Stimulated activated CD4-positive, alpha-beta T cell treated with anti-CD3 and anti-CD28 coated beads, Interleukin-12 subunit alpha, Interleukin-12 subunit beta, amount 100 ng/mL, for 48 hours (primary cell): ENCODE measurements at regions not wholly inside any gene's neighbourhood (a gene's known extent, or its start where the extent isn't known, plus 50 kb on each side); places are given as distances from the start of the nearest gene placed in this dataset.
"Not testable (repeated sequence)": the region's sequence is repeated elsewhere in the genome, so short reads cannot be mapped to it uniquely, and the experiment has no call there.

ENCODE experiments used
- DNase-seq, 3 donors: peaks; one replicate each; pipeline ENCODE4 v3.0.0-alpha.2; 2020; ENCODE audit warnings: low read depth in 2 of 3, low spot score in 1 of 3

DNA sequence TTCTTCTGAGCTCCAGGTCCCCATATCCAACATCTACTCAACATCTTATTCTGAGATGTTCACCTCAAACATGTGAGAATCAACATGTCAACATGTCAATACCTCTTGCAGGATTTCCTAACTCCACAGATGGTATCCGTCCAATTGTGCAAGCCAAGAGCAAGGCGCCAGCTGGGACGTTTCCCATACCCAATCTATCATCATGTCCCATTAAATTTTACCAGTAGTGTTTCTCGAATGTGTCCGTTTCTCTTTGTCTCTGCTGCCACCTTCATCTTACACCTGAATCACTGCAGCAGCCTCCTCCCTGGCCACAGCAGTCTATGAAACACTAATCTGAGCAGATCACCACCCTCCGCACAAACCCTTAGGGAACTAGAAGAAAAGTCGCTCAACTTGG, 78.0 kb upstream of the RPS6KA2 start:
- no peak for DNase-seq

DNA sequence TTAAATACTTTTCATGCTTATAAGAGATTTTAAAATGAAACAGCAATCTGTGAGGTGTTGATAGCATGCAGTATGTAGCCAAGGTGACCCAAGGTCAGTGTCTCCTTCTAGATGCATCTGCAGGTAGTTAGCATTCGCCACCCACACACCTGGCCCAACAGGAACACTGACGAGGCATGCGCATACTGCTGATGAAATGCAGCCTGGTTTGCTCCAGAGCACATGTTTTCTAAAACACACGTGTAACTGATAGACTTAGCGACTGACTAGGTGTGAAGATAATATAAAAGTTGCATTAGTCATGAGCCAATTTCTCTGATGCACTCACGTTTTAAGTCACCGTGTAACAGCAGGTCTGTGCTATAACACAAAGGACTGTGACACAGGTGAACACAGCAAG, 77.1 kb upstream of the RPS6KA2 start:
- DNase-seq, result no peak

- DNase-seq, result no peak
These were observed 76.2 kb upstream of the RPS6KA2 start for GRCh38 chr6:166703149-166703710.

DNA sequence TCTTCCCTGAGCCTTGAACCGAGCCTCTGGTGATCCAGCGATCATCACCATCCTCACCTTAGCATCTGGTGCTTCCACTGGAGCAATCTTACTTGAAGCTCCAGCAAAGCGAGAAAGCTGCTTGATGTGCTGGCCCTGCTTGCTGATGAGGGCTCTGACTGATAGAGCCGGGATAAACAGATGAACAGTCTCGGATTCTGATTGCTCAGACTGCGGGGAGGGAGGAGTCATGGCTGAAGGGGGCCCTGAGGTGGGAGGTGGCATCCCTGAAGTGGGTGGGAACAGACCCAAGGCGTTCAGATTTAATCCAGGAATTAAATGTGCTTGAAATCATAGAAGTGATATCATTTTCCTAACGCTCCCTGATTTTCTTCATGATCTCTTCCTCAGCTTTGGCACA, 74.4 kb upstream of the RPS6KA2 start:
- DNase-seq, result not testable (repeated sequence)

DNA sequence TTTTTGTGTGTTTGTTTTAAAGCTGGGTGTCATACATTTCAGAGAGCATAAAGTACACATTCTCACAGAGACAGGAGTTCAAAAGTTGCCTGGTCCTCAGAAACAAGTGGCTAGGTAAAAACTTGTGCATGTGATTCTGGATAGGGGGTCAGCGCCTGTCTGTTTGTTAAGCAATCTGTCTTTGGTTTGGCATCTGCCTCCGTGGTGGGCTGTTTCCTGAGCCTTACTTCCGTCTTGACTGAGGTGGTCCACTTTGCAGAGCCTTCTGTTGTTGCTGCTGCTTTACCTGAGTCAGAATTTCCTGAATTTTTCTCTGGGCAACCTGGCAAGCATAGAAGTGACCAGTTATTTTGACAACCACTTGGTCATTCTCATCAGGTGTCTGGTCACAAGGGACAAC, 73.8 kb upstream of the RPS6KA2 start:
- DNase-seq, result not testable (repeated sequence)

DNA sequence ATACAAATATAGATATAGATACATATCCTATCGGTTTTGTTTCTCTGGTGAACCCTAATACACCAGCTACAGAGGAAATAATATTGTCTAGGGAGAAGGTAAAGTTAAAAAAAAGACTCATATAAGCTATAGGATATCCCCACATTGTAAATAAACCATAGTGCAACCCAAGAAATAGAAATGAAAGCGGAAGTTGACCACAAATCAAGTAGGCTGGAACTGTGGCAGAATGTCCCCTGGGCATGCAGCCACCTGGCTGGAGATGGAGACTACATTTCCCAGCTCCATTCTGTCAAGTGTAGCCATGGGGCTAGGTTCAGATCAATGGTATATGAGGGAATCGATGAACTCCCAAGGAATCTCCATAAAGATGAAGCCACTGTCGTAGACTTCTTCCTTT, 70.1 kb upstream of the RPS6KA2 start:
- no peak for DNase-seq

DNA sequence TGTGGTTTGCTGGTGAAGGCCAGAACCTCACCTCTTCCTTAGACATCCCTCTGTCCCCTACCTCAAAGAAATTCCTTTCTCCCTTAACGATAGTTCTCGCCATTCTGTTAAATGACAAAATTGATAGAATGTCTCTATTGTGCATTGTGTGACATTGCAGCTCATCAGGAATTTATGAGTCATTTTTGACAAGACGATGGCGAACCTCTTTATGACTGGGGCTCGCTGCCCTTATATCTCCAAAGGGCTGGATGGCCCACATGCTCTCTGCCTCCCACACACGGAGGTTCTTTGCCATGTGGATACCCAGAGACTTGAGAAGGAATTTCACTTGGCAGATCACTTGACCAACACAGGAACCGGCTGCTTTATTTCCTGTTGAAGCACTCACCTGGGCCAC, 66.8 kb upstream of the RPS6KA2 start:
- DNase-seq, result no peak

DNA sequence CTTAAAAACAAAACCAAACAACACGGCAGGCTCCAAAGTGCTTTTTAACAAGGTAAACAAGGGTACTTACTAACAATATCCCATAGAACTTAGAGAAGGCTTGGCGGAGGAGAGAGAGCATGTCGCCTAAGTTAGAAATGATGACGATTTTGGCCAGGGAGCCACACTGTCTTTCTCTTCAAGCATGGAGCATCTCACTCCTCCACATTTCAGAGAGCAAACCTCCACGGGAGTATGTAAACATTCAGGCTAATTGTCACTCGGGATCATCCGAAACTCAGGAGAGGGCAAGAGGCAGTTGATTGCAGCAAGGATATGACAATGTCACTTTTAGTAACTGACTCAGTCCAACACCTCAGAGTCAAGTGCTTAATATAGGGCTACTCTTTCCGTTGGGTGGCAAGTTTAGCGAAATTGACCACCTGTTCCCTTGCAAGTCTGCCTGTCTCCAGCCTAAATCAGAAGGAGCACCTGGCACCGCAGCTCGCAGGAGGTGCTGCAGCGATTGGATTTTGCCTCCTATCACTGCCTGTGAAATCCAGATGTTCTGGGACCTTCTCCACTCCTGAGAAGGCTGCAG, 65.8 kb upstream of the RPS6KA2 start:
- no peak for DNase-seq

DNA sequence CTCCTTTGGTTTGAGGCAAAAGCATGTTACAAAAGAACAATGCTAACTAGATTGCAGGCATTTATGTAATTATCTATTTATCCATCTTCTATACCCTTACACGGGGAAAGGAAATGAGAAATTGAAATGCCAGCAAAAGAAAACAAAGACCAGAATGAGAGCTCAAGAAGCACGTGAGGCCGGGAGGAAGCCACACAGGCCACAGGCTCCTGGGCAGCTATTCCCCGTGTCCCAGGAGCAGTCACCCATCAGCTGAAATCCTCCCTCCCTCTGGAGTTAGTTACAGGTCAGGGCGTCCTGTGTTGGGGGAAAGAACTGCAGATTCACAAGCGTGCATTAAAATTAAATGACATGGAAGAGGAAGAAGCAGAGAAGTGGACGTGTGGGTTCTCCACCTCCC, 64.7 kb upstream of the RPS6KA2 start:
- no peak for DNase-seq

DNA sequence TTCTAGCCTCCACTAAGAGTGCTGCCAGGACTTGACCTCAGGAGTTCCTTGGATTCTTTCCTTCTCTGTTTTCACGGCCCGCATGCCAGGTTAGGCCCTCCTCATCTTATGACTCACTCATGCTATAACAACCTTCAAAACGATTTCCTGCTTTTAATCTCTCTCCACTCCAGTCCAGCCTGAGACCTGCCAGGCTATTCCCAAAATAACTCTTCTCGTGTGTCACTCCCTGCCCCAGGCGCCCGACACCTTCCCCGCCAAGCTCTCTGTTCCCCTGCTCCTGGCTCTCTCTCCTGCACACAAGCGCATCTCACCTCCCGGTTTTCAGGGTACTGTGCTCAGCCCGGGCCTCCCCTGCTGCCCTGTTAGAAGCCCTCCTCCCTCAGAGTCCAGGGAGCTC, 64.1 kb upstream of the RPS6KA2 start:
- no peak for DNase-seq

- no peak for DNase-seq
These were observed 62.6 kb upstream of the RPS6KA2 start for GRCh38 chr6:166689687-166690086.

DNA sequence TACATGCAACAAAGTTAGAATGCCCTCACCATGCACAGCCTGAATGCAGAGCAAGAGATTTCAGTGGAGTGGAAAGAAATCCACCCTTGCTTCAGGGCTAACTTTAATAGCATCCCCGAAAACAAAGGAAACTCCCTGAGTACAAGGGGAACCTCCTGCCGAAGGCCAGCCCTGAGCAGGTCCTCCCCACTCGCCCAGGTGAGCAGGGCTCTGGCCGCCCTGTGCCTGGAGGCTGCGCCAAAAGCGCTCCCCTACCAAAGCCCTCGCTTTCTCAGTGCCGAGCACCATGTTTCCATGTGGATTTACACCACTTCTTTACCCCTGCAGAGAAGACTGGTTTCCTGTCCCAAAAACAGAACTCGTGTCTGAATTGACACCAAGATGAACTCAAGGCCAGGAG, 61.9 kb upstream of the RPS6KA2 start:
- no peak for DNase-seq

DNA sequence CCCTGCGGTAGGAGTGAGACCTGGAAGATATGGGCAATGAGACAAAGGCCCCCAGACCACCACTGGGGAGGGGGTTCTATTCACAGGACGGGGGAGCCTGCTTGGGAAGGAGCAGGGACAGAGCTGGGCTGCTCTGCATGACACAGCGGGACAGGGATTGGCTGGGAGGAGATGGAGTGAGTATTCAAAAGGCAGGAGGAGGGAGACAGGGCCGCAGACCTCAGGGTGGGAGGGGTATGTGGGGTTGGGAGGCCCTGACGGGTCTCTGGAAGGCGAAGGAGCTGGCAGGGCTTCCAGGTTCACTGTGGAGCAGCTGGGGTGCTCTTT, 60.8 kb upstream of the RPS6KA2 start:
- DNase-seq, result no peak

GRCh38 chr6:166687070-166687878, 60.2 kb upstream of the RPS6KA2 start:
- DNase-seq, result no peak

- no peak for DNase-seq
These were observed 59.3 kb upstream of the RPS6KA2 start for GRCh38 chr6:166686317-166686716.

DNA sequence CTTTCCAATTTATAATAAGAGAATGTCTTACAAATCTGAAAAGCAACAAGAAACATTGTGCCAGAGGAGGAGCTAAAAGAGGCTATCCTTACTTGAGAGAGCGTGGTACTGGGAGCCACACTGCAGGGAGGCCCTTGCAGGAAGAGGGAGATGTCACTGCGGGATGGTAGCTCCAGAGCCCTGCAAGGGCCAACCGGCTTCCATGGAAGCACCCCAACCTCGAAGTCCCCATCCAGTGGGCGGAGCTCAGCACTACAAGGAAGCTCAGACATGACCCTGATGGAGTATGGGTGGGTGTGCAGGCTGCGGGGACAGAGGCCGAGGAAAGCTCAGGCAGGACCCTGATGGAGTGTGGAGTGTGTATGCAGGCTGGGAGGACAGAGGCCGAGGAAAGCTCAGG, 57.8 kb upstream of the RPS6KA2 start:
- no peak for DNase-seq

DNA sequence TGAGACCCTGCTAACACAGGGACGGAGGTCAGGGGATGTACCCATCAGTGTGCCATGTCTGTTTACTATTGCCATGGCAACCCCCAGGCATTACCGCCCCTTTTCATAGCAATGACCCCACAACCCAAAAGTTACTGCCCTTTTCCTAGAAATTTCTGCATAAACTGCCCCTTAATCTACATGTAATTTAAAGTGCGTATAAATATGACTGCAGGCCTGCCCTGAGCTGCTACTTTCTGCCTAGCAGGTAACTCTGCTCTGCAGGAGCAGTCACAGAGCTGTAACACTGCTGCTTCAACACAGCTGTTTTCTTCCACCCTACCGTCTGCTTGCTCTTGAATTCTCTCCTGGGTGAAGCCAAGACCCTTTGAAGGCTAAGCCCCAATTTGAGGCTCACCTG, 57.1 kb upstream of the RPS6KA2 start:
- no peak for DNase-seq

- no peak for DNase-seq
These were observed 56.4 kb upstream of the RPS6KA2 start for GRCh38 chr6:166683477-166683876.

DNA sequence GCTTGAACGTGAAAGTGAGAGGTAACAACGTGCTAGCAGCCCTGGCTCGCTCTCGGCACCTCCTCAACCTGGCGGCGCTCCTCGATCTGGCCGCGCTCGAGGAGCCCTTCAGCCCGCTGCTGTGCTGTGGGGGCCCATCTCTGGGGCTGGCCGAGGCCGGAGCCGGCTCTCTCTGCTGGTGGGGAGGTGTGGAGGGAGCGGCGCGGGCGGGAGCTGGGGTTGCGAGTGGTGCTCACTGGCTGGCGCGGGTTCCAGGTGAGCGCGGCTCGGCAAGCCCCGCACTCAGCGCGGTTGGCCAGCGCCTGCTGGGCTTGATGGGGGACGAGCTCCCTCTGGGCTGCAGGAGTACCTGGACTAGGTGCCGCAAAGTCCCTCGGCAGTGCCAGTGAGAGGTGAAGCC, 52.5 kb upstream of the RPS6KA2 start:
- DNase-seq, result no peak

GRCh38 chr6:166678426-166678825, 51.4 kb upstream of the RPS6KA2 start:
- no peak for DNase-seq

- no peak for DNase-seq
These were observed 50.9 kb upstream of the RPS6KA2 start for GRCh38 chr6:166677941-166678340.
